ENCODE measurements at regions not wholly inside any gene's neighbourhood (a gene's known extent, or its start where the extent isn't known, plus 50 kb on each side); places are given as distances from the start of the nearest gene placed in this dataset.
"Not testable (repeated sequence)": the region's sequence is repeated elsewhere in the genome, so short reads cannot be mapped to it uniquely, and the experiment has no call there.

- H3K9ac ChIP-seq (ENCODE audit: control insufficient read depth, insufficient read depth, low read length) = peak overlapping the region; percentile 24; the same call in 1 of the 2 replicates
- RAD21 ChIA-PET (ENCODE audit: unreplicated experiment) = interaction anchor here (1.8 kb wide), 1 partner anchor 10 kb away, joined by 10 read pairs; no protein-coding TSS in a partner anchor
- CTCF ChIA-PET = interaction anchor here (1.0 to 1.9 kb wide), 3 partner anchors 10 to 308 kb away, joined by 3 to 6 read pairs (median 6); no protein-coding TSS in a partner anchor
- H3K27ac ChIP-seq (ENCODE audit: control insufficient read depth, insufficient read depth); POLR2A ChIA-PET; H3K36me3 ChIP-seq (ENCODE audit: control insufficient read depth in 2 of 2, insufficient read depth in 2 of 2, low read length in 1 of 2); DNase-seq (ENCODE audit: low read depth, low spot score); H3K79me2 ChIP-seq (ENCODE audit: control insufficient read depth, insufficient read depth, low read length); intact Hi-C loops (cut with micrococcal nuclease; ENCODE audit: unreplicated experiment); in situ Hi-C loops (cut with MboI); BruUV-seq (replicated peaks); H3K9me3 ChIP-seq (replicated peaks; ENCODE audit: control insufficient read depth, insufficient read depth, low read length); H4K20me1 ChIP-seq (ENCODE audit: control insufficient read depth, insufficient read depth); H3K27me3 ChIP-seq (replicated peaks in 1 of 2; ENCODE audit: control insufficient read depth in 2 of 2, insufficient read depth in 2 of 2, low read length in 1 of 2); H3K4me1 ChIP-seq (ENCODE audit: control insufficient read depth, insufficient read depth, low read length): not testable (repeated sequence)
- peak overlapping the region; percentile 29 for H2AFZ ChIP-seq (ENCODE audit: control insufficient read depth, low read depth, low read length)
- TF ChIP-seq CREM (IDR thresholded peaks at IDR 0.05; ENCODE audit: low read depth) = peak; percentile 63; the same call in 1 of the 2 replicates
- TF ChIP-seq, protein P1, sequence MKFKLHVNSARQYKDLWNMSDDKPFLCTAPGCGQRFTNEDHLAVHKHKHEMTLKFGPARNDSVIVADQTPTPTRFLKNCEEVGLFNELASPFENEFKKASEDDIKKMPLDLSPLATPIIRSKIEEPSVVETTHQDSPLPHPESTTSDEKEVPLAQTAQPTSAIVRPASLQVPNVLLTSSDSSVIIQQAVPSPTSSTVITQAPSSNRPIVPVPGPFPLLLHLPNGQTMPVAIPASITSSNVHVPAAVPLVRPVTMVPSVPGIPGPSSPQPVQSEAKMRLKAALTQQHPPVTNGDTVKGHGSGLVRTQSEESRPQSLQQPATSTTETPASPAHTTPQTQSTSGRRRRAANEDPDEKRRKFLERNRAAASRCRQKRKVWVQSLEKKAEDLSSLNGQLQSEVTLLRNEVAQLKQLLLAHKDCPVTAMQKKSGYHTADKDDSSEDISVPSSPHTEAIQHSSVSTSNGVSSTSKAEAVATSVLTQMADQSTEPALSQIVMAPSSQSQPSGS (IDR thresholded peaks at IDR 0.05; ENCODE audit: low read length) = 0 out of 2 replicates have a peak, but pooled peaks have one; percentile 30
- peak; percentile 16; the same call in 1 of the 3 replicates for TF ChIP-seq POU2F2 (IDR thresholded peaks at IDR 0.05; ENCODE audit: borderline replicate concordance, low read depth, low read length)
- TF ChIP-seq CREB1 (IDR thresholded peaks at IDR 0.05; ENCODE audit: low read depth) = peak; percentile 86
- peak; percentile 68 for TF ChIP-seq ATF7 (IDR thresholded peaks at IDR 0.05; ENCODE audit: low read depth)
- FAIRE-seq (peak; percentile 69), ATAC-seq (peak; percentile 88)
- peak overlapping the region; percentile 24 for H3K4me2 ChIP-seq (ENCODE audit: control insufficient read depth, insufficient read depth)
- 2% methylated on average over 28 of the region's 28 CpGs for WGBS (ENCODE audit: insufficient coverage, insufficient replicate concordance, low lambda C conversion rate, missing lambda C conversion rate)
- SMC1A ChIA-PET (ENCODE audit: uncharacterized antibody, unreplicated experiment) = interaction anchor here (0.9 to 1.4 kb wide), 3 partner anchors 9 to 266 kb away, joined by 3 read pairs; no protein-coding TSS in a partner anchor
- peak overlapping the region; percentile 67 for H3K4me3 ChIP-seq
Measured at GRCh38 chr5:14992751-14993458, 121.3 kb upstream of the ANKH start.
